ENCODE measurements at regions not wholly inside any gene's neighbourhood (a gene's known extent, or its start where the extent isn't known, plus 50 kb on each side); places are given as distances from the start of the nearest gene placed in this dataset.

DNA sequence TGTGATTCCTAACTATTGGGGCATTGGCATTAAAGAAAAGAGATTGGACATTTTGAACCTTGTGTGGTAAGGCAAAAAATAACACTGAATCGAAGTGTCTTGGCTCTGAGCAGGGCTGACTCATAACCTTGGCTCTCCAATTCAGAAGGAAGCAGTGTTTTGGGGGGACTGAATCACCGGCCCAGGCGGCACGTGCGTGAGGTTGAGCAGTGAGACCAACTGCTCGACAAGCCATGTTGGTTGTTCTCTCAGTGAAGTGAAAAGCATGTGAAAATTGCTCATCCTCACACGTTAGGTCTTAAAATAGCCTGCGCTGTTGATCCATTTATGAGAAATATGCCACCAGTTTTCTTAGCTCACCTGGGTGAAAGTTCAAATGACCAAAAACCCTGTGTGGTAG is 137.8 kb upstream of the SPACA1 start:
- peak in 1 of 2 donors; percentile 69 for DNase-seq (ENCODE audit: extremely low read depth in 1 of 2, low read depth in 1 of 2)

DNA sequence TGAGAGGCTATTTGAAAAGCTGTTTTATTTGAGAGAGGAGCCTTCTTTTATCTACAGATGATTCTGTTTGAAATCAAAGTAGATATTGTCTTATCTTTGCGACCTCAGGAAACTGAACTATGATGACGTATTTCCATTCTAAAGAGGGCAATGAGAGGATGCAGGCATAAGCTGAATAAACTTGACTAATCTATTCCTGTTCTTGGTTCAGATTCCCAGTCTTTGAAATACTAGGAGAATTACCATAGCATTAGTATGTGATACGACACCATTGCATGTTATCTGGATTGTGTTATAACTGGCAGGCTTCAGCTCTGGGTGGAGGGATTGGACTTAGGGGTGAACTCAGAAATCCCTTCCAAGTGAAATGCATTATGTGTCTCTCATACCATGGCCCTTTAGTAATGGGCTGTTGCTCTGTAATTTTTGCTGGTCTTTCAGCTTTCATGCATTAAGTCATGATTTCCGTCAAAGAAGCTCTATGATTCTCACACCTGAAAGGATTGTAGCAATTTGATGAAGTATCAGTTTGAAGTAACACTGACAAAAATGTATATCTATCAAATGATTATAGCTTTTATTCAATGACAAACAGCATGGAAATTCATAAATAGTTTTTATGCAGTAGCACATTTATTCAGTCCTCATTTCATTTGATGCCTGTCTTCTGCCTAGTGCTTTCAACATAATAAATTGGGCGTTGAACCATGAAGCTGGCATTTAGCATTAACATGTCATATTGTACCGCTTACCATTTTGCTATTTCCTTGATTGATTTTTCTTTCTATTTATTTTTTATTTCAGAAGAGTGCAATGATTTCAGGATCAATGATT is 138.4 kb upstream of the SPACA1 start:
- no peak for DNase-seq (ENCODE audit: extremely low read depth in 1 of 2, low read depth in 1 of 2)

DNA sequence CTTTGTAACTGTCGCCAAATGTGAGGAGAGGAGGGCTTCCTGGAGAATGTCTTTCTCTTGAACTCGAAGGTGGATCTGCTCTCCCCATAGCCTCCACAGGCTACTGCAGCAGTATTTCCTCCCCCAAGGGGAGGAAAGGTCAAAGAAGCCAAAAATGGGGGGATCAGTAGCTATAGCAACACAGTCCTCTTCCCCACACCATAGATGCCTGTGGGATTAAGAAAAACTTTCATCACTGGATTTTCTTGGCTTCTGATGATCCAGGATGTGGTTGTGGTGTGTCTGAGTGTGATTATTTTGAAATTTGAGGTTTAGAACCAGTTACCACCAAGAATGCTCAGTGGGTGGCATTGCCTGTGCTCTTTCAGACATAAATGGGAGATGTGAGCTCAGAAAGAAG is 140.1 kb upstream of the SPACA1 start:
- no peak for DNase-seq (ENCODE audit: extremely low read depth in 1 of 2, low read depth in 1 of 2)

DNA sequence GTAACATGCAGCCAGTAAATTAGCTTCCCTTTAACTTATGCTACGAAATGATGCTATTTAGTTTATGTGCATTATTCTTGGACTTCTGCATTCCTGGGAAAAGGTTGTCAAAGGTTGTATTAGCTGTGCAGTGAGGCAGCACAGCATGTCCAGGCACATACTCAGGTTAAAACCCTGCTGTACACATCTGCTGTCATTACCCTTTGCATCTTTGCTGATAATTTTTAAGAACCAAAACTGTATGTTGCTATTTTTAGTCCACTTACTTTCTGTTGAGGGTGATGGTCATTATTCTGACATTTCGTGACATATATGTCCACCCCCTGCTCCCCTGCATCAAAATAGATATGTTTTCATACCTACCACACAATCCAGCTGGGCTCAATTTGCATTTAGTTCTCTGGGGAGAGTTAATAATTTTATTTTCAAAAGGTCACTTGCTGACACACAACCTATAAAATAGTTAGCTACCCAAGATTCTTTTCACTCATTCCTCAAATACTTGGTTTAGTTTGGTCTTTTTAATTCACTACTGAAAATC is 142.5 kb upstream of the SPACA1 start:
- no peak for DNase-seq (ENCODE audit: extremely low read depth in 1 of 2, low read depth in 1 of 2)

GRCh38 chr6:87904011-87904410 is 143.6 kb upstream of the SPACA1 start:
- DNase-seq (ENCODE audit: extremely low read depth in 1 of 2, low read depth in 1 of 2): no peak

GRCh38 chr6:87903323-87903722 is 144.3 kb upstream of the SPACA1 start:
- no peak for DNase-seq (ENCODE audit: extremely low read depth in 1 of 2, low read depth in 1 of 2)

DNA sequence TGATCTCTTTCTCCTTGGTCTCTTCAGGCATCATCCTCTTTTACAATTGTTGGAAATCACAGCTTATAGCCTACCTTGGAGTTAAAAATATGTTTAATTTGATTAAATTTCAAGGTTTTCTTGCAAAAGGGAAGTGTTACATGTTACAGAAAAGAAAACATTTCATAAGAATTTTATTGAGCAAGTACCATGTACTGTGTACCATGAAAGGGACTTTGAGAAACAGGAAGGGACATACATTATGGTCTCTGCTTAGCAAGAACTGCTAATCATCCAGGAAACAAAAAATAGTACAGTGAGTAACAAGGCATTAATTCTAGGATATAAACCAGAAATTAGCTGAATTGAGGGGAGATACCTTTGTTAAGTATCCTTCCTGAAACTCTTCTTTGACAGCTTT is 145.3 kb upstream of the SPACA1 start:
- no peak for DNase-seq (ENCODE audit: extremely low read depth in 1 of 2, low read depth in 1 of 2)

- no peak for DNase-seq (ENCODE audit: extremely low read depth in 1 of 2, low read depth in 1 of 2)
Observed at GRCh38 chr6:87901613-87902012, 146.0 kb upstream of the SPACA1 start.

DNA sequence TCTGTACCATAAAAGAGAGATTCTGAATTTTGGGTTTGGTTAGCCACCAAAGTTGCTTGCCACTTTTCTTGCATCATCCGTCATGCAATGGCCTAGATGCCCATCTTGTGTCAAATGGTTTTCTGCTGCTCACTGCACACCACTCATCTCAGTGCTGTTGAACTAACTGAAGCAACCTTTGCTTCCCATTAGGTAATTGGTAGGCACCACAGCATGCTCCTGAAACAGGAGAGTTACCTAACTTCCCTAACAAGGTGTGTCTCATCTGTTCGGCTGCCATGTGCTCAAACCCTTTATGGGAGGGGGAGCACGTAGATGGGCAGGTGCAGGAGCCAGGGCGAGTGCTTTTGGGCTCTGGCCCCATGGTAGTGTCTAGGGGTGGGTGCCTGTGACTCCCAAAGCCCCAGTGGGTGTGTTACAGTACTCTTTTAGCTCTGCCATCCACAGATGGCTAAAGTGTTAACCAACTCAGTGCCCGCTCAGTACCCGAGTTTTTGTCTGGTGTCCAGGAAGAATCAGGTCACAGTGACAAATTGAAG is 147.4 kb upstream of the SPACA1 start:
- no peak for DNase-seq (ENCODE audit: extremely low read depth in 1 of 2, low read depth in 1 of 2)

DNA sequence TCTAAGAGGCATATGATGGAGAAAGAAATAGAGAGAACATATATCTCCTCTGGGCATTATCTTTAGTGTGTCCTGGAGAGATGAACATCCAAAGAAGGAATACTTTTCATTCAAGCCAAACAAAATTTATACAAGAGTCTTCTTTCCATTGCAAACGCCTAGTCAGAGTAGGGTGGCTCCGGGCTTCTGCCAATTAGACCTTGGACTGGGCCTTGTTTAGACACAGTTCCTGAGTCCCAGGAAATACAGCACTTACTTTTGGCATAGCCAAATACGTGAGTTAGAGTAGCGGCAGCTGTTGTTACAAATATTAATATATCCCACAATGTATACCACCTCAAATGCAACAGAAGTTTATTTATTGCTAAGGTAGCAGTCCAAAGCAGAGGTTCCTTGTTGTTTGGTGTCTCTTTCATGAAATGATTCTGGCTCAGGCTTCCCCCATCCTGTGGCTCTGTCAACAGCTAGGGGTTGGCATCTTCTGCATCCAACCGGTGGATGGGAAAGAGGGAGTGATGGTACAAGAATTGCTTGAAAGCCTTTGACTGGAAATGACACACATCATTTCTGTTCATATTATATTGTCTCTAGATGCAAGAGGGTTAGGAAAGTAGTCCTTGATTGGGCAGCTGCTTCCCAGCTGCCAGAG is 148.0 kb upstream of the SPACA1 start:
- no peak for DNase-seq (ENCODE audit: extremely low read depth in 1 of 2, low read depth in 1 of 2)

DNA sequence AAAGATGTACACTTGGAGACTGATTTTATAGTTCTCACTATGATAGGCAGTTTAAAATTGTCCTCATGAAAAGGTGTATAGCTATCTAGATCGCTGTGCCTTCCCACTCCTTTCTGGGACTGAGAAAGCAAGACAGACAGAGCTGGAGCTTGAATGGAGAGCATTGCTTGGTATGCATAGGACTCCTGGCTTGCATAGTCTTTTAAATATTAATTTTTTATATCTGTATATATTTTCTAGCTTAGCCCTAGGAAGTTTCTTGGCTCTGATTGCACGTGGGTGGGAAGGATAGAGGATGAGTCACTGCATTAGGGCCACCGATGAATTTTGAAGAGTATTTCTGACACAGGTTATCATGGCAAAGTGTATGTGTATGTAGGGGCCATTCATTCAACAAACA is 150.0 kb upstream of the SPACA1 start:
- no peak for DNase-seq (ENCODE audit: extremely low read depth in 1 of 2, low read depth in 1 of 2)

- no peak for DNase-seq (ENCODE audit: extremely low read depth in 1 of 2, low read depth in 1 of 2)
Observed at GRCh38 chr6:87897013-87897412, 150.6 kb upstream of the SPACA1 start.

DNA sequence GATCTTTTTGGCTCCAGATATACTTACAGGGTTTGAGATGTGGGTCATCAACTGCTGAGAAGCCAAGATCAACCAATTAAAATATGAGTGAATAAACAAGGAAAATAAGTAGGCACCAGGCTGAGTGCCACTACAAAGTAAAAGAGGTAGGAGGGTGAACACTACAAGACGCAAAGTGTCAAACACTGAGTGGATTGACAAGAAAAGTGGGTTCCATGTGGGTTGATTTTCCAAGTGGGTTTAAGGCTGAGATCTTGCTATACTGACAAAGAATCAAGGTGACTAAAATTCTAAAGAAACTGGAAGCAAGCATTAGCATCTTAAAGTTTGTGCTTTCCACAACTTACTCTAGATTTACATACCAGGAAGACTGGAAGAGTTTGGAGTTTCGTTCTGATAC is 160.4 kb upstream of the SPACA1 start:
- DNase-seq (ENCODE audit: extremely low read depth in 1 of 2, low read depth in 1 of 2): no peak

DNA sequence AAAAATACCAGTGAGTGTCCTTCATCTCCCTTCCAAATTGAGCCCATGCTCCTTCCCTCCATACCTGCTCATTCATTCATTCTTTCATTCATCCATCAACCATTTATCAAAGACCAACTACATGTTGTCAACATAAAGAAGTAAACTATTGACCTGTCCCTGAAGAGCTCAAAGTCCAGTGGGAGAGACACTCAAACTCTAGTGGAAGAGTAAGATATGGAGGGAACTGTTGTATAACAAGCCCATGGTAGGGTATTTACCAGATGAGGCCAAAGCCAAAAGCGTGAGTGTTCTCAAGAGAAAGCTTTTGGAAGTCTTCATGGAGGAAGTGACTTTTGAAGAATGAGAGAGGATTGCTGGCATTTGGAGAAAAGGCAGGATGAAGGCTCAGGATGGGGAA is 163.4 kb upstream of the SPACA1 start:
- no peak for DNase-seq (ENCODE audit: extremely low read depth in 1 of 2, low read depth in 1 of 2)

- no peak for DNase-seq (ENCODE audit: extremely low read depth in 1 of 2, low read depth in 1 of 2)
Observed at GRCh38 chr6:87881342-87881895, 166.2 kb upstream of the SPACA1 start.

GRCh38 chr6:87879132-87879861 is 168.3 kb upstream of the SPACA1 start:
- DNase-seq (ENCODE audit: extremely low read depth in 1 of 2, low read depth in 1 of 2): no peak

DNA sequence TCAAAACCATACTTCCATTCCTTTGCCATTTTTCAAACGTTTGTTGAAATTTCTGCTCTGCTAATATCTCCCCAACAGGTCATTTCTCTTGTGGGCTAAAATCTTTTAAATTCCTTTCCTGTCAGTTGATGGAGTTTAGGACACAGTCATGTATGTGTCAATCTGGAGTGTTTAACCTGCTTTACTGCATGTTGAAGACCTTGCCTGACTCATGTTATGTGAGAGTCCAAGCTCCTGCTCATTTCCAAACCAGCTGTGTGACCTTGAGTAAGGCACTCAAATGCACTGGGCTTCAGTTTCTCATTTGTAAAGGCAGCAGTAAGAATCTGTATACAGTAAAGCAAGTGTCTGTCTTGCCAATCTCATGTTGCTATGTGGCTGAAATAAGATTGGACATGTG is 171.9 kb upstream of the SPACA1 start:
- DNase-seq (ENCODE audit: extremely low read depth in 1 of 2, low read depth in 1 of 2): no peak

DNA sequence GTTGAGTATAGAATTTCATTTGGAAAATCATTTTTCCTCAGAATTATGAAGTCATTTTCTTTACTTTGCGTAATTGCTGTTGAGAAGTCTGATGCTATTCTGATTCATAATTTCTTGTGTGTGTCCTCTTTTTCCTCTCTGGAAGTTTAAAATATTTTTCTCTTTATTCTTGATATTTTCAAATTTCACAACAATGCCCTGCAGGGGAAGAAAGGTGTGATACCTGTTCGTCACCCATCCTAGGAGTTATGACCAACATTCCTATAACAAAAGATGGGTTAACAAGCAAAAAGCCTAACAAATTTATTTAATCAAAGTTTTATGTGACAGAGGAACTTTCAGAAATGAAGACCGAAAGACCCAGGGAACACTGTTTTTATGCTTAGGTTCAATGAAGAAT is 171.5 kb upstream of the AKIRIN2 start:
- no peak for DNase-seq (ENCODE audit: extremely low read depth in 1 of 2, low read depth in 1 of 2)

DNA sequence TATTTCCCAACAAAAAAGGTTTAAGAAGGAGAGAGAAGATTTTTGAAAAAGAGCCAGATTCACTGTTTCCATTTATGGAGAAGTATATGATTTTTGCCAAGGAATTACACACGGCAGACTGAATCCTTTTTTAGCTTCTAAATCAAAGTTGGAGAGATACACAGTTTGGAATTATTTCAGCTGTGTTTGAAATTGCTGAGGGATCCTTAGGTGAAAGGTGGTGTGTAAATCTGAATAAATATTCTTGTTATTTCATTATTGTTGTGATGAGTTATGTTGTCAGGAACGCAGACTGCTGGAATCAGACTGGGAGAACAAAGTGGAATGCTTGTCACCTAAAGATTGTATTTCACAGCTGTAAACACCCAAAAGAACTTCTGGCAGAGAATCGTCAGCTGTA is 168.5 kb upstream of the AKIRIN2 start:
- no peak for DNase-seq (ENCODE audit: extremely low read depth in 1 of 2, low read depth in 1 of 2)

- no peak for DNase-seq (ENCODE audit: extremely low read depth in 1 of 2, low read depth in 1 of 2)
Observed at GRCh38 chr6:87869064-87869905, 167.3 kb upstream of the AKIRIN2 start.

Data from stimulated activated CD8-positive, alpha-beta memory T cell treated with anti-CD3 and anti-CD28 coated beads, Interleukin-7, amount 100 ng/mL, for 48 hours (primary cell).